G401.6 (cell line): ENCODE measurements at regions not wholly inside any gene's neighbourhood (a gene's known extent, or its start where the extent isn't known, plus 50 kb on each side); places are given as distances from the start of the nearest gene placed in this dataset.
"Not testable (repeated sequence)": the region's sequence is repeated elsewhere in the genome, so short reads cannot be mapped to it uniquely, and the experiment has no call there.

ENCODE experiments used
- FAIRE-seq: peaks from 2 replicates; lab custom pipeline; 2012; peaks lifted over from hg19 to GRCh38; lab: Jason Lieb, UNC

- FAIRE-seq, result no peak
These were observed 868.0 kb downstream of the METTL15 start for GRCh38 chr11:28976012-28976800.

DNA sequence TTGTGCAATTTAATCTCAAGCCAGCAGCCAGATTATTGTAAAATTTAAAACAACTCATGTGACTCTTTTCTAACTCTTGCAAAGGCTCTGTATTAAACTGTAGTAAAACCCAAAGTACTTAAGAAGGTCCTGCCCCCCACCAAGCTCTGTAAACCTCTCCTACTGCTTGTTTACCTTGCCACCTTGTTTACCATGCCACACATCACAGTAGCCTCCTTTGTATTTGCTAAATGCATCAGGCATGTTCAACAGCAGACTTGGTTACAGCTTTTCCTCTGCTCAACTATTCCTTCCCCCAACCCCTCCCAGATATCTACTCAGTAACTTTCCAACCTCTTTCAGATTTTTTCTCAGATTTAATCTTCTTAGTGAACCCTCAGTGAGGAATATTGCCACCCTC lies 861.6 kb downstream of the METTL15 start:
- FAIRE-seq, result no peak

DNA sequence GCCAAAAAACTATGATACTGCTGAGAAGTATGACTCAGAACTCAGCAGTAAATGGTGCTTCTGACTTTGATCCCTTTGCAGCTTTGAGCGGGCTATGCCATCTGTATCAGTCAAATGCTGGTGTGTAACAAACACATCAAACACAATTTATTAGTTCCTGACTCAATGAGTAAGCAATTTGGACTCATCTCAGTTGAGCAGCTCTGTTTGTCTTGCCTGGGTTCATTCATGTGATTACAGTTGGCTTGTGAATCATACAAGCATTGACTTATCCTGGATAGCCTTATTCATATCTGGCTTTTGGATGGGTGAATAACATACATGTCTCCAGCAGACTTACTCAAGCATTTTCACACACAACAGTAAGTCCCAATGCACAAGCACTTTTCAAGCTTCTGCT lies 858.8 kb downstream of the METTL15 start:
- no peak for FAIRE-seq

GRCh38 chr11:28965819-28966218 lies 857.6 kb downstream of the METTL15 start:
- FAIRE-seq, result no peak

DNA sequence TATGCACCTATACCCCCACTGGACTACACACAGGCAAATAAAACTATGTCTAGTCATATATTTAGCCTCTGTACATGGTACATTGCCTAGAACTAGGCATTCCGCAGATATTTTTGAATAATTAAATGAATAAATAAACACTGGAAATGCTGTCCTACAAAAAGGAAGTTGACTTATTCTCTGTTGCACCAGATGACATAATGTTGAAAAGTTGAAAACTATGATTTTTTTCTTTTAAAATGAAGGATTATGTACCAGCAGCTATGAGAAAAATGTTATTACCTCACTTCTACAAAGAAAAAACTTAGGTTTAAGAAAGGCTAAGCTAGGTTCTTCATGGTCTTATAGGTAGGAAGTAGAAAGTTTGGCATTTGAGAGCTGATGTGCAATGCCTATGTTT lies 856.6 kb downstream of the METTL15 start:
- FAIRE-seq, result no peak

DNA sequence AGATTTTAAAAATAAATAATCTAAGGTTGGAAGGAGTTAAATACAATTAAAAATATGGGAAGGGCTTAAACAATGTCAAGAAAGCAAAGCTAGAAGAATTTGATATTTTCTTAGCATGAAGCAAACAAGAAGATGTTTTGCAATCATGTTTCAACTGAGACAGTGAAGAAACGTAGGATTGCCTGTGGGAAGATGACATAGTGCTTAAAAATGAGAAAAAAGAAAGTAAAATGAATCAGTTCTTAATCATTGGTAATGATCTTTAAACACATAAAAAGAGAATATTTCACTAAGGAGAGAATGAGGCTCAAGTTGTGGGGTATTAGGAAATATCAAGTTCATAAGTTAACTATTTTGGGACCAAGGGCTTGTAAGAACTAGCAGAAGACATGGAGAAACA lies 855.0 kb downstream of the METTL15 start:
- no peak for FAIRE-seq

DNA sequence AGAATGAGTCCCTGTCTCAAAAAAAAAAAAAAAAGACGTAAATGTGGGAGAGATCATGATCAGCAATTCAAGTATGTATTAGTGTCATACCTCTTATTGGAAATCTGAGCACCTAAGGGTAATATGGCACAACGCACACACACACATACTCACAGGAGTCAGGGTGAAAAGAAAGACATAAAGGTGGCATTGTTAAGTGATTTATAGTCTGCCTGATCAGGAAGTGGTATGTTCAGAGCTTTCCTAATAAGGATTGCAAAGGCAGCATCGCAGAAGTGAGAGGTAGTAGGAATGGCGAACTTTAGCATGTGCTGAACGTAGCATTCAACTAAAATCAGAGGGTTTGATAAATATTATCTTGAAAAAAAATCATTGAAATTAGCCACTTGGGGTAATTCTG lies 854.3 kb downstream of the METTL15 start:
- FAIRE-seq, result no peak

DNA sequence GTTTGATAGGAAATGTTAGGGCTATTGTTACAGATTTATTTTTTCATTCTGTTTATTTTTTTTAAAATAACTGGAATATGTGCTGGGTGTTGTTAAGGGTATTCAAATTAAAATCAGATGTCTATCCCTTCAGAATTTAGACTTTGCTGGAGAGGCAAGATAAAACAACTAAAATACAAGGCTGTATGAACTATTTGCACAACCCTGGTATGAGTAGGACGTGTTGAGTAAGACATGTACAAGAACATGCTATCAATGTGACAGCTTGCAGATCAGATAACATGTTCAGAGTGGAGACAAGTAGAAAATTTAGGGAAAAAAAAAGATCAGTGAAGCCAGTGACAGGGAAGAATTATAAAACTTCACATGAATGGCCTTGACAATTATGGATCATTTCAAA lies 853.5 kb downstream of the METTL15 start:
- no peak for FAIRE-seq

DNA sequence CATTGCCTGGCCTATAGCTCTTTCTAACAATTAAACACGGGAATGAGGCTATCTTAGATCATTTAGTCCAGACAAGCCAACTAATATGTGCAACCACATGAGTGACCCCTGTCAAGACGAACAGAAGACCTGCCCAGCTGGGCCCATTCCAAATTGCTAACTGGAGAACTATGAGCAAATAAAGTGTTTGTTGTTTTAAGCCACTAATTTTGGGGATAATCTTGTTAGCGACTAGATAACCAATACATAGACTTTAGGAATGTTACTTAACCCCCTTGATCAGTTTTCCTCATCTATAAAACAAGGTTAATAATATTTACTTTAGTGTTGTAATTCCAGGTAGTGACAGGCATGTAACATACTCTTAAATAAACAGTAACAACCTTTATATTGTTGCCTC lies 848.3 kb downstream of the METTL15 start:
- no peak for FAIRE-seq

DNA sequence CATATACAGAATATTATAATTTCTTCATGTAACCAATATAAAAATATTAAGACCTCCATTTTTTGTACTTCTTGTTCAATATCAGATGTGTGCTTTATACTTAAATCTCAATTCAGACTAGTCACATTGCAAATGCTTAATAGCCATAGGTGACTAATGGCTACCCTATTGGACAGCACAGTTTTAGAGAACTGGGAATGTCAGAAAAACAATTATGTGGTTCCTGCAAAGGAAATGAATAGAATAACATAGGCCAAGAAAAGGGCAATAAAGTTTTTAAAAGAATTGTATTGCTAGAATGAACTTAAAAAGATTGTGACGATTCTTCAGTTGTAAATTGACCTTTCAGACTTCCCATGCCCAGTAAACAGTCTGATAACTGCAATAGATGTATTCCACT lies 843.0 kb downstream of the METTL15 start:
- FAIRE-seq, result no peak

- FAIRE-seq, result no peak
These were observed 831.2 kb downstream of the METTL15 start for GRCh38 chr11:28939381-28939780.

GRCh38 chr11:28938091-28938490 lies 829.9 kb downstream of the METTL15 start:
- no peak for FAIRE-seq

DNA sequence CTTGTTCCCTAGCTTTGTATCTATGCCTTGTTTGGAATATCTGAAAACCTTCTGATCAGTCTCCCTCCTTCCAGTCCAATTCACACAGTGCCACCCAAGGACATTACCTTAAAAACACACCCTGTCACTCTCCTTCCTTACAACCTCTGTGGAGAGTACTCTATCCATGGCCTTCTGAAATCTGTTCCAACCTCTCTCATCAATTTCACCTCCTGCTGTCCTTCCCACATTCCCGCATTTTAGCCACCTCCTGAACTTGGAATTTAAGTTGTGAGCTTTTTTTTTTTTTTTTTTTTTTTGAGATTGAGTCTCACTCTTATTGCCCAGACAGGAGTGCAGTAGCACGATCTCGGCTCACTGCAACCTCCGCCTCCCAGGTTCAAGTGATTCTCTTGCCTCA lies 824.8 kb downstream of the METTL15 start:
- FAIRE-seq, result no peak

DNA sequence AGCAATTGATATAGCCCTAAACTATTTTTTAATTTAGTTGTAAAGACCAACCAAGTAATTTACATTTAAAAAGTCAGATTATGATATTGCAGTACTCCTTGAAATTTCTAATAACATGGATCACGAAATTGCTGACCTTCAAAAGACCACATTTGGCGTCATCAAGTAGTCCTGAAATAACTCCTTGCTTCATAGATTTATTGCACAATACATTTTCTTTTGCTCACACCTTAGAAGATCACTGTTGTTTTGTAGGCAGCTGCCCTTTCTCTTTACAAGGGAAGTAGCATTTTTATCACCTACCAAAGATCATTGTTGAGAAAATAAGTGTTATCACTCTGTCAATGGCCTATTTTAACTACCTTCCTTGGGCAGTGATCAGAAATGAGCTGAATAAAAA lies 815.8 kb downstream of the METTL15 start:
- no peak for FAIRE-seq

GRCh38 chr11:28922386-28922981 lies 814.3 kb downstream of the METTL15 start:
- FAIRE-seq, result no peak

GRCh38 chr11:28919194-28919593 lies 811.0 kb downstream of the METTL15 start:
- no peak for FAIRE-seq

- FAIRE-seq, result no peak
These were observed 805.7 kb downstream of the METTL15 start for GRCh38 chr11:28913883-28914282.

GRCh38 chr11:28911829-28912228 lies 803.6 kb downstream of the METTL15 start:
- no peak for FAIRE-seq

DNA sequence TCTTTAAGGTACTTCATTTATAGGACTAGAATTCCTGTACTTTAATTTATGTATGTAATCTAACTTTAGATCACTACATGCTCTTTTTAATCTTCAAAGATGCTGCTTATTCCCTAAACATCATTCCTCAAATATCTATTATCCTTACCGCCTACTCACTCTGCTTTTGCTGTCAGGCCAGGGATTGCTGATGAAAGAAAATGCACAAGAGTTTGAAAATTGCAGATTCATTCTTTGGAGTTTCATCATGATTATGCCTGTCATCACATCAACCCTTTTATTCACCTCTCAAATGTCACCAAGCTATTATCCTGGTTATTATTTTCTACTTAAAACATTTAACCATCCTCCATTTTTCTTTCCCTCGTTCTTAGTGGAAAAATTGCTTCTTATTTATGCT lies 802.7 kb downstream of the METTL15 start:
- no peak for FAIRE-seq

DNA sequence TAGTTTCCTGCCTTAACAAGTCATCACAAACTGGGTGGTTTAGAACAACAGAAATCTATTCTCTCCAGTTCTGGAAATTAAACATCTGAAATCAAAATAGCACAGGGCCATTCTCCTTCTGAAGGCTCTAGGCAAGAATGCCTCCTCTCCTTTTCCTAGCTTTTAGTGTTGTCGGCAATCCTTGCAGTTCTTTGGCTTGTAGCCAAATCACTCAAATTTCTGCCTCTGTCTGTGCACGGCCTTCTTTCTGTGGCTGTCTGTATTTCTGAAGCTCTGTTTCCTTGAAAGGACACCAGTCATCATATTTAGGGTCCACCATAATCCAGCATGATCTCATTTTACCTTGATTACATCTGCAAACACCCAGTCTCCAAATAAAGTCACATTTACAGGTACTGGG lies 795.5 kb downstream of the METTL15 start:
- FAIRE-seq, result no peak

DNA sequence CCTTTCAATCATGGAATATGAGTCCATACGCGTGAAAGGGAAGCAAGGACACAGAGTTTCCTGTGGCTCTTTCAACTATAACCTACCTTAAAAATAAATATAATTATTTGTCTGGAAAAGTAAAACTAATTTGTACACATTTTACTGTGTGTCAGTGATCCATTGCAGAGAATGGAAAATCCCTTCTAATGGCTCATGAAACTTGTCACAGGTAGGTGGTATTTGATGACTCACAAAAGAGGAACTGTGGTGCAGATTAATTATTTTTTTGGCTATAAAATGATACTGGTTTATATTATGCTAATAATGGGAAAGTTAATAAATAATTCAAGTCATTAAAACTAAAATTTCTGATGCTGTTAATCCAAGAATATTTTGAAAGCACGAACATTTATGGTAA lies 792.2 kb downstream of the METTL15 start:
- FAIRE-seq, result no peak

DNA sequence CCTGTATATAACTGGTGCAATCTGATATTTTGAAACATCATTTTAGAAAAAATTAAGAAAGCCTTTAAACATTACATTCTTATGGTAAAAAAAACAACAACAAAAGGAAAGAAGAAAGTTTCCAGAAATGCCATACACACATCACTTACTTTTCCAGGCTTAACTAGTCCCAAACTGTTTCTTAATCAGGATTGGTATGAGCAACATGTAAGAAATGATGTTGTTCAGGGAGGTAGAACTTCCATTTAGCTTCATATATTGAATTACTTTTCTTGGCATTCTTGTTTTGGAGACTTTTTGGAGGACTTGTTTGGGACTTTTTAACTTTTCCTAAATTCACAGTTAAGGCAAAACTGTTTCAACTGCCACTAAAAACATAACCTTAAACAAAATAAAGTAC lies 791.5 kb downstream of the METTL15 start:
- no peak for FAIRE-seq

GRCh38 chr11:28890601-28891040 lies 782.4 kb downstream of the METTL15 start:
- FAIRE-seq, result not testable (repeated sequence)

- FAIRE-seq, result no peak
These were observed 779.5 kb downstream of the METTL15 start for GRCh38 chr11:28887681-28888080.
